ENCODE measurements at regions not wholly inside any gene's neighbourhood (a gene's known extent, or its start where the extent isn't known, plus 50 kb on each side); places are given as distances from the start of the nearest gene placed in this dataset.

- DNase-seq (ENCODE audit: low spot score): no peak
- no peak overlapping the region for H3K4me3 Mint-ChIP-seq
- H3K4me1 Mint-ChIP-seq (ENCODE audit: low read depth): peaks cover 18% of the 10 kb centered on the region
- intact Hi-C loops (cut with micrococcal nuclease): no loop called here
- H3K27me3 Mint-ChIP-seq (ENCODE audit: insufficient read depth): peaks cover 12% of the 10 kb centered on the region
- peaks cover 4% of the 10 kb centered on the region for H3K9me3 Mint-ChIP-seq
- H3K27ac Mint-ChIP-seq: no peak overlapping the region
- peaks cover 7% of the 10 kb centered on the region for H3K36me3 Mint-ChIP-seq (ENCODE audit: low read depth)
These were observed 335.4 kb downstream of the RRAGC start for GRCh38 chr1:38524025-38524641.

GRCh38 chr1:38523568-38523939, 336.0 kb downstream of the RRAGC start:
- H3K4me1 Mint-ChIP-seq (ENCODE audit: low read depth): peaks cover 16% of the 10 kb centered on the region
- no peak for DNase-seq (ENCODE audit: low spot score)
- intact Hi-C loops (cut with micrococcal nuclease): no loop called here
- H3K9me3 Mint-ChIP-seq: peaks cover 2% of the 10 kb centered on the region
- no peak overlapping the region for H3K27ac Mint-ChIP-seq
- H3K27me3 Mint-ChIP-seq (ENCODE audit: insufficient read depth): peaks cover 12% of the 10 kb centered on the region
- peaks cover 6% of the 10 kb centered on the region for H3K36me3 Mint-ChIP-seq (ENCODE audit: low read depth)
- no peak overlapping the region for H3K4me3 Mint-ChIP-seq

DNA sequence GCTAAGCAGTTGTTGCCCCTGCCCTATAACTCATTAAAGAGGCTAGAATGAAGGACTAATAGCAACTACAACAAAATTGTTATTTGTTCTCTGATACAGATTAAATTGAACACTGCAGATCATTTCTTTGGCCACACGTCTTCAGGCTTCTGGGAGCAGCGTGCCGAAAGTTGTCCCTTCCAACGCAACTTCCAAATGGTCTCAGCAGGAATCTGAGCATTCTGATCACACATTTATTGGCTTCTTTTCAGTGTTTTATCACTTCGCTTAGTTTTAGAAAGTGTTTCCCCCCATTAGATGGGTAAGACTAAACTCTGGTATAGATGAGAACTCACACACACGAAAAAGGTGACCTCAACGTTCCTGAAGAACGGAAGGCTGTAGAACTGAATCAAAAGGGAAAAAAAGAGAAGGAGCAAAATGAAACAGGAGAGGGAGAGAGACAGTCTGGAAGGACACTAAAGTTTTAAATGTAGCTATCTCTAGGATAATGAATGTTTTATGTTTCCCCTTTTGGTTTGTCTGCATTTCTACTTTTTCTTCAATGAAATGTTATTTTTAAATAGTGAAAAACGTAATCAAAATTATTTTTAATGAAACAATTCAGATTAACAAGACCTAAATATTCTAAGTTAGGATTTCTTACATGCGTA, 336.5 kb downstream of the RRAGC start:
- Mint-ChIP-seq H3K27ac (no peak overlapping the region), H3K9me3 (no peaks in the 10 kb centered on the region), H3K27me3 (ENCODE audit: insufficient read depth) (peaks cover 12% of the 10 kb centered on the region), H3K4me1 (ENCODE audit: low read depth) (peaks cover 14% of the 10 kb centered on the region), H3K36me3 (ENCODE audit: low read depth) (peaks cover 4% of the 10 kb centered on the region), H3K4me3 (no peak overlapping the region)
- intact Hi-C loops (cut with micrococcal nuclease): no loop called here
- no peak for DNase-seq (ENCODE audit: low spot score)

- intact Hi-C loops (cut with micrococcal nuclease): no loop called here
- Mint-ChIP-seq H3K9me3 (no peaks in the 10 kb centered on the region), H3K27ac (no peak overlapping the region), H3K4me1 (ENCODE audit: low read depth) (no peaks in the 10 kb centered on the region), H3K36me3 (ENCODE audit: low read depth) (no peaks in the 10 kb centered on the region), H3K27me3 (ENCODE audit: insufficient read depth) (peaks cover 2% of the 10 kb centered on the region), H3K4me3 (no peak overlapping the region)
- DNase-seq (ENCODE audit: low spot score): no peak
These were observed 343.0 kb downstream of the RRAGC start for GRCh38 chr1:38516560-38516959.

GRCh38 chr1:38512789-38513188, 346.8 kb downstream of the RRAGC start:
- Mint-ChIP-seq H3K36me3 (ENCODE audit: low read depth) (no peaks in the 10 kb centered on the region), H3K27ac (no peak overlapping the region), H3K9me3 (no peaks in the 10 kb centered on the region), H3K27me3 (ENCODE audit: insufficient read depth) (peaks cover 20% of the 10 kb centered on the region), H3K4me3 (no peak overlapping the region), H3K4me1 (ENCODE audit: low read depth) (no peaks in the 10 kb centered on the region)
- intact Hi-C loops (cut with micrococcal nuclease): no loop called here
- DNase-seq (ENCODE audit: low spot score): no peak

DNA sequence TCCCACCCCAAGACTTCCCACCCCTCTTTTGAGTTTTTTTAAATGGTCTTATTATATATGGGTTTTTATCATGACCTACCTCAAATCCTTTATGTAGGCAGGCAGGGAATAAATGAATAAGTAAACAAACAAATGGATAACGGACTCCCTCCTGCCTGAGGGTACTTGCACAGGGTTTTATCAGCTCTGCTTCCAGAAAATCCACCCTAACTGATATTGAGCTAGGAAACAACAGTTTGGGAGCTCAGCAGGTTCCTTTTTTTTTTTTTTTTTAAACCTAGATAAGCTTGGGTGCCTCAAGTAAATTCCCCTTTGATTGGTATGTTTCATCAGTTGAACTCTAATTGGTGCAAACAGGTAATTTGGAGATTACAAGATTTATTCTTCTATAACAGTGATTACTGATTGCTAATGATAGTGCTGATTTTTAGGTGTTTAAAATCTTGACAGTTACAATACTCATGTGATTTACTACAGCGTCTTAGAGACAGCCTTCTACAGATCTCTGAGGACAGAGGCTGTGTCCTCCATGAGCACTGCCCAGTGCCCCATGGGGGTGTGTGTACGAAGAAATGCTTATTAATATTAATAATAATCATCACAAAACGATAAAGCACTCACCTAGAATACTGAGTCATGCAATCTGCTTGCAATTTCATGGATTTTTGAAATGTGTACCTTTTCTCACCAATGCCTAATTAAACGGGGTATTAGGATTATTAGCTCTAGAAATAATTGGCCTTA, 347.4 kb downstream of the RRAGC start:
- intact Hi-C loops (cut with micrococcal nuclease): no loop called here
- Mint-ChIP-seq H3K36me3 (ENCODE audit: low read depth) (no peaks in the 10 kb centered on the region), H3K4me1 (ENCODE audit: low read depth) (no peaks in the 10 kb centered on the region), H3K4me3 (no peak overlapping the region), H3K27ac (no peak overlapping the region), H3K27me3 (ENCODE audit: insufficient read depth) (peaks cover 21% of the 10 kb centered on the region), H3K9me3 (no peaks in the 10 kb centered on the region)
- DNase-seq (ENCODE audit: low spot score): no peak

DNA sequence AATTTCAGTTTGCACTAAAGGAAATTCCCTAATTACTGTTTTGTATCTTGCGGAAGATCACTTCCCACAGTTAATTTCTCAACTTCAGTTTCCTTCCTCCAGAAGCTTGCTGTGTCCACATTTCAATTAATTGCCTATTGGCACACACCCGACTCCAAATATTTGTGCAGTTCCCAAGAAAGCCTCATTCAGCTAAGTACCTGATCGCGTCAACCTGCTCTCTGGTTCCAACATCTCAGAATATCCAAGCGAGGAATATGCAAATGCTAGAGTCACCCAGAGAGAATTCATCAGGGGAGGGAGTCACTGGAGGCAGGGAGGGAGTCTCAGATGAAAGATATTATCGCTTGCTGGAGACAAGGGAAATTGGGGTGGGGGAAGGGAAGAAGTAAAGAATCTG, 351.3 kb downstream of the RRAGC start:
- Mint-ChIP-seq H3K4me1 (ENCODE audit: low read depth) (no peaks in the 10 kb centered on the region), H3K36me3 (ENCODE audit: low read depth) (no peaks in the 10 kb centered on the region), H3K27ac (no peak overlapping the region), H3K4me3 (no peak overlapping the region), H3K27me3 (ENCODE audit: insufficient read depth) (peaks cover 36% of the 10 kb centered on the region), H3K9me3 (no peaks in the 10 kb centered on the region)
- intact Hi-C loops (cut with micrococcal nuclease): no loop called here
- DNase-seq (ENCODE audit: low spot score): no peak

GRCh38 chr1:38507563-38507962, 352.0 kb downstream of the RRAGC start:
- intact Hi-C loops (cut with micrococcal nuclease): no loop called here
- Mint-ChIP-seq H3K27ac (no peak overlapping the region), H3K4me3 (no peak overlapping the region), H3K4me1 (ENCODE audit: low read depth) (no peaks in the 10 kb centered on the region), H3K9me3 (no peaks in the 10 kb centered on the region), H3K27me3 (ENCODE audit: insufficient read depth) (peaks cover 36% of the 10 kb centered on the region), H3K36me3 (ENCODE audit: low read depth) (no peaks in the 10 kb centered on the region)
- DNase-seq (ENCODE audit: low spot score): no peak

DNA sequence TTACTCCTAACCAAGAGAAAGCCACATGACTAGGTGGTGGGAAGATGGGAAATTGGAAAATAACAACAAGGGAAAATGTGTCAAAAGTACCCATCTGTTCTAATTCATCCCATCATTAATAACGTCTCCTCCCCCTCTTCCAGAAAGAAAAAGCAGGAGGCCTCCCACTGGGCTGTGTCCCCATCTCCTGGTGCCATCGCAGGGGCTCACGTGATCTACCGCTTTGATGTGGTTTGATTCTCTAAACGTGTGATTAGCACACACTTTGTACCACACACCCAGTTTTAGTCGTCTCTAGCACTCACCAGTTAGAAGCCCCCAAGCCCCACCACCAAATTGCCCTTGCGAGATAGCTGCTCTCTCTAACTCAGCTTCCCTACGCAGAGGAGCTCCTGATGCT, 353.6 kb downstream of the RRAGC start:
- intact Hi-C loops (cut with micrococcal nuclease): no loop called here
- H3K4me1 Mint-ChIP-seq (ENCODE audit: low read depth): no peaks in the 10 kb centered on the region
- no peak overlapping the region for H3K4me3 Mint-ChIP-seq
- no peak for DNase-seq (ENCODE audit: low spot score)
- peaks cover 38% of the 10 kb centered on the region for H3K27me3 Mint-ChIP-seq (ENCODE audit: insufficient read depth)
- H3K9me3 Mint-ChIP-seq: no peaks in the 10 kb centered on the region
- no peaks in the 10 kb centered on the region for H3K36me3 Mint-ChIP-seq (ENCODE audit: low read depth)
- H3K27ac Mint-ChIP-seq: no peak overlapping the region

GRCh38 chr1:38502758-38503157, 356.8 kb downstream of the RRAGC start:
- Mint-ChIP-seq H3K27me3 (ENCODE audit: insufficient read depth) (peaks cover 24% of the 10 kb centered on the region), H3K9me3 (no peaks in the 10 kb centered on the region)
- intact Hi-C loops (cut with micrococcal nuclease): no loop called here

DNA sequence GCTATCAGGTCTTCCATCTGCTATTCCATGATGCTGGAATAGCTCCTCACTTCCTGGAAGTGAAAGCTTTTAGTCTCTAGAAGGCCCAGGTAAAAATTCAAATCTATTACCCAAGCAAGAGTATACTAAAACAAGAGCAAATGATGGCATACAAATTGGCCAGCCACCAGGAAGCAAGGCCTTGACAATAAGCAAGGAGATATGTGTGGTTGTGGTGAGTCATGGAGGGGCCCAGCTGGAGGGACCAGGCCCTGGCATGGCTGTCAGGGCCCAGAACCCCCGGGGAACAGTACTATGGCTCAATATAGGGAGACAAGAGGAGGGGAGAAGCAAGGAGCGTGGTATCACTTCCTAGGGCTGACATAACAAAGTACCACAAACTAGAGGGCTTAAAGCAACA, 358.7 kb downstream of the RRAGC start:
- Mint-ChIP-seq H3K4me1 (ENCODE audit: low read depth) (peaks cover 5% of the 10 kb centered on the region), H3K27me3 (ENCODE audit: insufficient read depth) (peaks cover 13% of the 10 kb centered on the region), H3K4me3 (no peak overlapping the region), H3K36me3 (ENCODE audit: low read depth) (no peaks in the 10 kb centered on the region), H3K27ac (no peak overlapping the region), H3K9me3 (no peaks in the 10 kb centered on the region)
- intact Hi-C loops (cut with micrococcal nuclease): no loop called here
- DNase-seq (ENCODE audit: low spot score): no peak

More at GRCh38 chr1:38502758-38503157, 356.8 kb downstream of the RRAGC start:
- no peak for DNase-seq (ENCODE audit: low spot score)
- Mint-ChIP-seq H3K4me1 (ENCODE audit: low read depth) (peaks cover 5% of the 10 kb centered on the region), H3K4me3 (no peak overlapping the region), H3K27ac (no peak overlapping the region), H3K36me3 (ENCODE audit: low read depth) (no peaks in the 10 kb centered on the region)

- Mint-ChIP-seq H3K27me3 (ENCODE audit: insufficient read depth) (peaks cover 13% of the 10 kb centered on the region), H3K4me3 (no peak overlapping the region), H3K36me3 (ENCODE audit: low read depth) (no peaks in the 10 kb centered on the region), H3K27ac (no peak overlapping the region), H3K4me1 (ENCODE audit: low read depth) (peaks cover 5% of the 10 kb centered on the region), H3K9me3 (no peaks in the 10 kb centered on the region)
- DNase-seq (ENCODE audit: low spot score): no peak
- intact Hi-C loops (cut with micrococcal nuclease): no loop called here
These were observed 359.2 kb downstream of the RRAGC start for GRCh38 chr1:38500352-38500751.

GRCh38 chr1:38498686-38499085, 360.9 kb downstream of the RRAGC start:
- H3K27me3 Mint-ChIP-seq (ENCODE audit: insufficient read depth): peaks cover 14% of the 10 kb centered on the region
- no peak for DNase-seq (ENCODE audit: low spot score)

More at GRCh38 chr1:38498686-38499085, 360.9 kb downstream of the RRAGC start:
- intact Hi-C loops (cut with micrococcal nuclease): no loop called here
- H3K4me3 Mint-ChIP-seq: no peak overlapping the region
- H3K36me3 Mint-ChIP-seq (ENCODE audit: low read depth): no peaks in the 10 kb centered on the region
- H3K4me1 Mint-ChIP-seq (ENCODE audit: low read depth): peaks cover 5% of the 10 kb centered on the region
- no peaks in the 10 kb centered on the region for H3K9me3 Mint-ChIP-seq
- no peak overlapping the region for H3K27ac Mint-ChIP-seq
